H1 (cell line): ENCODE measurements at regions not wholly inside any gene's neighbourhood (a gene's known extent, or its start where the extent isn't known, plus 50 kb on each side); places are given as distances from the start of the nearest gene placed in this dataset.

Experiments used
- CTCF ChIA-PET: fragments of 300-600 bp; sonication (Branson Sonifier 250); formaldehyde crosslinking; loops from one replicate; lab custom pipeline; 2021; ENCODE audit not compliant: partially characterized antibody; lab: Charles Lee
- POLR2A ChIA-PET: fragments of 300-600 bp; sonication (Branson Sonifier 250); formaldehyde crosslinking; loops from one replicate; lab custom pipeline; 2021; ENCODE audit warnings: inconsistent platforms; ENCODE audit not compliant: partially characterized antibody; lab: Charles Lee
- DNase-seq, 2 experiments: peaks; one replicate each; pipeline versions ENCODE4 v3.0.0 to v3.0.0-alpha.2; 2010 to 2022; ENCODE audit warnings: low spot score in 2 of 2, low read depth in 1 of 2, mixed read lengths in 1 of 2
- FAIRE-seq: peaks from 2 replicates; lab custom pipeline; 2011; peaks lifted over from hg19 to GRCh38; lab: Jason Lieb, UNC
- H2AFZ ChIP-seq: 2 replicates; pipeline ENCODE4 v1.8.1; 2012; ENCODE audit warnings: low read length, inconsistent platforms
- H2AK5ac ChIP-seq: 2 replicates; pipeline ENCODE4 v1.6.1; 2013; ENCODE audit warnings: low read depth, low read length
- H2BK120ac ChIP-seq: replicated peaks from 2 replicates; pipeline ENCODE3; 2013; ENCODE audit warnings: low read depth, low read length, inconsistent platforms
- H2BK12ac ChIP-seq: 2 replicates; pipeline ENCODE4 v1.6.1; 2013; ENCODE audit warnings: low read depth, low read length
- H2BK15ac ChIP-seq: 2 replicates; pipeline ENCODE4 v1.6.1; 2013; ENCODE audit warnings: low read length
- H2BK20ac ChIP-seq: 2 replicates; pipeline ENCODE4 v1.6.1; 2013; ENCODE audit warnings: low read length
- H2BK5ac ChIP-seq: 2 replicates; pipeline ENCODE4 v1.6.1; 2013; ENCODE audit warnings: low read depth, low read length
- H3K14ac ChIP-seq: 2 replicates; pipeline ENCODE4 v1.6.1; 2013; ENCODE audit warnings: inconsistent platforms; ENCODE audit not compliant: insufficient read length
- H3K18ac ChIP-seq: 2 replicates; pipeline ENCODE4 v1.6.1; 2013; ENCODE audit warnings: low read length; ENCODE audit errors: extremely low read depth
- H3K23ac ChIP-seq: 2 replicates; pipeline ENCODE4 v1.6.1; 2013; ENCODE audit warnings: inconsistent platforms; ENCODE audit not compliant: insufficient read length
- H3K23me2 ChIP-seq: 2 replicates; pipeline ENCODE4 v1.6.1; 2013; ENCODE audit warnings: low read depth, low read length
- H3K27ac ChIP-seq: 2 replicates; pipeline ENCODE4 v1.6.1; 2011; ENCODE audit warnings: low read depth, low read length, inconsistent platforms
- H3K27me3 ChIP-seq, 4 experiments: replicated peaks in 1 of 4; 1 replicate in 1 of 4; 2 replicates in 3 of 4; pipeline versions ENCODE4 v1.6.1 to v1.8.1; 2011 to 2013; ENCODE audit warnings: low read length in 3 of 4, mild to moderate bottlenecking in 3 of 4, inconsistent platforms in 2 of 4, mixed read lengths in 2 of 4, moderate library complexity in 1 of 4; ENCODE audit not compliant: control insufficient read depth in 3 of 4, insufficient read depth in 3 of 4; ENCODE audit errors: extremely low read depth in 1 of 4
- H3K36me3 ChIP-seq, 4 experiments: 2 replicates each; pipeline versions ENCODE4 v1.6.1 to v1.8.1; 2011 to 2013; ENCODE audit warnings: mild to moderate bottlenecking in 4 of 4, low read length in 3 of 4, moderate library complexity in 2 of 4, control low read depth in 1 of 4, inconsistent platforms in 1 of 4; ENCODE audit not compliant: insufficient read depth in 4 of 4, control insufficient read depth in 2 of 4
- H3K4ac ChIP-seq: replicated peaks from 2 replicates; pipeline ENCODE3; 2013; ENCODE audit warnings: low read length, low read depth, mixed read lengths, inconsistent platforms; ENCODE audit not compliant: insufficient read length
- H3K4me1 ChIP-seq, 4 experiments: replicated peaks in 1 of 4; 1 replicate in 1 of 4; 2 replicates in 3 of 4; pipeline versions ENCODE4 v1.6.1 to v1.8.1; 2011 to 2013; ENCODE audit warnings: low read length in 3 of 4, inconsistent platforms in 2 of 4, mixed read lengths in 1 of 4; ENCODE audit not compliant: insufficient read depth in 4 of 4, control insufficient read depth in 3 of 4
- H3K4me2 ChIP-seq, 2 experiments: 2 replicates each; pipeline versions ENCODE4 v1.6.1 to v1.8.1; 2011 to 2013; ENCODE audit warnings: low read depth in 2 of 2, low read length in 2 of 2, control low read depth in 1 of 2, inconsistent platforms in 1 of 2, mild to moderate bottlenecking in 1 of 2; ENCODE audit not compliant: insufficient read depth in 1 of 2
- H3K4me3 ChIP-seq, 4 experiments: fragments of 200-600, 300-600 bp in 1 of 4; sonication (generic), shearing (Covaris generic), sonication (Bioruptor Twin) in 1 of 4; 2 replicates each; pipeline versions ENCODE4 v1.5.1 to v1.8.1; 2011 to 2016; ENCODE audit warnings: low read length in 4 of 4, low read depth in 3 of 4, control low read depth in 2 of 4, inconsistent platforms in 2 of 4, mild to moderate bottlenecking in 2 of 4, mixed read lengths in 1 of 4, moderate library complexity in 1 of 4; ENCODE audit not compliant: insufficient read depth in 2 of 4; ENCODE audit errors: extremely low read depth in 1 of 4
- H3K56ac ChIP-seq: replicated peaks from 2 replicates; pipeline ENCODE3; 2013; ENCODE audit warnings: low read depth, mild to moderate bottlenecking, mixed read lengths, low read length, inconsistent platforms; ENCODE audit not compliant: insufficient read length
- H3K79me1 ChIP-seq: 2 replicates; pipeline ENCODE4 v1.6.1; 2013; ENCODE audit warnings: low read depth, low read length, control low read depth
- H3K79me2 ChIP-seq, 2 experiments: 2 replicates each; pipeline versions ENCODE4 v1.6.1 to v1.8.1; 2012 to 2013; ENCODE audit warnings: low read length in 2 of 2, mild to moderate bottlenecking in 2 of 2, inconsistent platforms in 1 of 2; ENCODE audit not compliant: insufficient read depth in 2 of 2, control insufficient read depth in 1 of 2
- H3K9ac ChIP-seq, 4 experiments: replicated peaks in 1 of 4; 1 replicate in 1 of 4; 2 replicates in 3 of 4; pipeline versions ENCODE4 v1.6.1 to v1.8.1; 2011 to 2013; ENCODE audit warnings: low read depth in 3 of 4, low read length in 3 of 4, control low read depth in 2 of 4, mild to moderate bottlenecking in 2 of 4, moderate library complexity in 2 of 4, inconsistent platforms in 1 of 4; ENCODE audit errors: extremely low read depth in 1 of 4
- H3K9me3 ChIP-seq, 2 experiments: 2 replicates each; pipeline versions ENCODE4 v1.6.1 to v1.8.1; 2012 to 2013; ENCODE audit warnings: mild to moderate bottlenecking in 2 of 2, moderate library complexity in 2 of 2, control low read depth in 1 of 2, inconsistent platforms in 1 of 2, low read depth in 1 of 2, low read length in 1 of 2, mixed read lengths in 1 of 2; ENCODE audit not compliant: insufficient read depth in 2 of 2
- H4K20me1 ChIP-seq, 2 experiments: replicated peaks in 1 of 2; 2 replicates each; pipeline versions ENCODE3 to v1.8.1; 2011 to 2013; ENCODE audit warnings: inconsistent platforms in 2 of 2, low read length in 2 of 2, mild to moderate bottlenecking in 1 of 2; ENCODE audit not compliant: insufficient read depth in 2 of 2, control insufficient read depth in 1 of 2
- H4K5ac ChIP-seq: 2 replicates; pipeline ENCODE4 v1.6.1; 2013; ENCODE audit warnings: low read length, low read depth, mixed read lengths, inconsistent platforms; ENCODE audit not compliant: insufficient read length
- H4K8ac ChIP-seq: 2 replicates; pipeline ENCODE4 v1.8.0; 2013; ENCODE audit warnings: mild to moderate bottlenecking, moderate library complexity, low read length, inconsistent platforms; ENCODE audit not compliant: insufficient read depth; ENCODE audit errors: extremely low read depth
- H4K91ac ChIP-seq: replicated peaks from 2 replicates; pipeline ENCODE3; 2013; ENCODE audit warnings: low read length, mixed read lengths, inconsistent platforms; ENCODE audit not compliant: insufficient read length
- ASH2L ChIP-seq: fragments of 200-600, 300-600 bp; sonication (generic); IDR thresholded peaks from one replicate; pipeline ENCODE4 v1.7.1; 2017; ENCODE audit warnings: low read length
- ATF3 ChIP-seq: IDR thresholded peaks from 2 replicates; pipeline ENCODE4 v1.6.1; 2011; ENCODE audit warnings: low read depth, mild to moderate bottlenecking, low read length; ENCODE audit not compliant: insufficient read depth
- CTBP2 ChIP-seq: IDR thresholded peaks from 2 replicates; pipeline ENCODE4 v1.7.0; 2011; ENCODE audit warnings: borderline replicate concordance, mild to moderate bottlenecking, moderate library complexity, mixed read lengths, low read length; ENCODE audit not compliant: insufficient read depth, insufficient read length
- CTCF ChIP-seq, 3 experiments: IDR thresholded peaks; 1 replicate in 2 of 3; 2 replicates in 1 of 3; pipeline versions ENCODE4 v1.5.1 to v1.6.1; 2011; ENCODE audit warnings: low read length in 3 of 3, mild to moderate bottlenecking in 3 of 3, inconsistent platforms in 2 of 3, low read depth in 1 of 3, moderate library complexity in 1 of 3; ENCODE audit not compliant: insufficient read depth in 1 of 3; ENCODE audit errors: control extremely low read depth in 1 of 3
- JUND ChIP-seq: IDR thresholded peaks from 2 replicates; pipeline ENCODE4 v1.6.1; 2011; ENCODE audit warnings: mild to moderate bottlenecking, improper control_type of control experiment, low read length
- KDM4A ChIP-seq: IDR thresholded peaks from one replicate; pipeline ENCODE4 v1.7.1; 2012; ENCODE audit warnings: low read depth, mild to moderate bottlenecking, moderate library complexity, low read length, inconsistent platforms; ENCODE audit not compliant: severe bottlenecking
- MAFK ChIP-seq: IDR thresholded peaks from 2 replicates; pipeline ENCODE4 v1.6.1; 2012; ENCODE audit warnings: low read depth, mild to moderate bottlenecking, improper control_type of control experiment, low read length
- PHF8 ChIP-seq: fragments of 200-600 bp; sonication (generic); conservative IDR thresholded peaks from 2 replicates; pipeline ENCODE4 v1.7.1; 2012; ENCODE audit warnings: low read depth, mild to moderate bottlenecking, inconsistent platforms, low read length, moderate library complexity
- SP2 ChIP-seq: IDR thresholded peaks from 2 replicates; pipeline ENCODE4 v1.6.1; 2012; ENCODE audit warnings: mild to moderate bottlenecking, low read length, inconsistent platforms
- USF2 ChIP-seq: IDR thresholded peaks from 2 replicates; pipeline ENCODE4 v1.6.1; 2011; ENCODE audit warnings: low read length, improper control_type of control experiment
- WGBS, 2 experiments: shearing (Covaris generic) in 1 of 2; methylation state at CpG; one replicate each; pipeline versions ENCODE4 v1.1.6 to v1.1.7; 2013 to 2015; ENCODE audit warnings: low lambda C conversion rate in 2 of 2, mixed read lengths in 2 of 2, inconsistent platforms in 1 of 2, low coverage in 1 of 2, missing lambda C conversion rate in 1 of 2; ENCODE audit not compliant: insufficient replicate concordance in 2 of 2, insufficient coverage in 1 of 2, insufficient read length in 1 of 2; ENCODE audit errors: extremely low coverage in 1 of 2, missing lambda C conversion rate in 1 of 2; 5-methylcytosine and 5-hydroxymethylcytosine counted together

GRCh38 chr18:1779587-1779986, 791.7 kb downstream of the METTL4 start:
- Histone ChIP-seq H4K8ac (no peak overlapping the region), H3K56ac (no peak overlapping the region), H4K5ac (no peak overlapping the region), H3K27me3 (no peaks in the 10 kb centered on the region), H3K23me2 (no peaks in the 10 kb centered on the region), H3K23ac (no peak overlapping the region), H3K4ac (no peak overlapping the region), H2BK120ac (no peak overlapping the region), H2BK5ac (no peak overlapping the region), H2BK20ac (no peak overlapping the region), H3K9me3 (no peaks in the 10 kb centered on the region), H3K27ac (no peak overlapping the region), H3K18ac (no peak overlapping the region), H3K79me2 (no peaks in the 10 kb centered on the region), H3K4me2 (no peak overlapping the region), H2AFZ (no peak overlapping the region), H3K79me1 (no peaks in the 10 kb centered on the region), H3K9ac (no peak overlapping the region), H2BK12ac (no peak overlapping the region), H3K14ac (no peak overlapping the region), H2BK15ac (no peak overlapping the region), H2AK5ac (no peak overlapping the region), H3K36me3 (no peaks in the 10 kb centered on the region), H4K20me1 (no peaks in the 10 kb centered on the region), H3K4me1 (no peaks in the 10 kb centered on the region), H3K4me3 (no peak overlapping the region), H4K91ac (no peak overlapping the region)
- FAIRE-seq (no peak), DNase-seq (no peak)
- CTCF ChIA-PET: interaction anchor here (0.9 kb wide), 1 partner anchor 325 kb away, joined by 3 read pairs; no protein-coding TSS in a partner anchor
- 83% methylated on average over 3 of the region's 3 CpGs; no CpG with 5 or more reads in 1 of the 2 experiments for WGBS, 2 experiments
- POLR2A ChIA-PET: no interaction called here
- TF ChIP-seq ATF3 (no peak), CTCF (IDR thresholded peaks at IDR 0.05; ENCODE audit: control extremely low read depth in 1 of 3, insufficient read depth in 1 of 3, low read depth in 1 of 3, low read length in 3 of 3) (no peak), CTBP2 (no peak), MAFK (no peak), JUND (no peak), PHF8 (no peak), ASH2L (no peak), KDM4A (no peak), USF2 (no peak), SP2 (no peak)
